ENCODE measurements at regions not wholly inside any gene's neighbourhood (a gene's known extent, or its start where the extent isn't known, plus 50 kb on each side); places are given as distances from the start of the nearest gene placed in this dataset.

GRCh38 chrX:80512924-80513323, 92.7 kb downstream of the TENT5D start:
- intact Hi-C loops (cut with micrococcal nuclease), result no loop called here
- Histone ChIP-seq H3K4me1 (ENCODE audit: control insufficient read depth in 2 of 2, insufficient read depth in 2 of 2, low read length in 2 of 2) (no peaks in the 10 kb centered on the region), H3K4me2 (replicated peaks; ENCODE audit: low read depth, low read length, poor library complexity, severe bottlenecking) (no peak overlapping the region), H3K27ac (ENCODE audit: low read length in 2 of 2) (no peak overlapping the region), H3K36me3 (replicated peaks in 1 of 2; ENCODE audit: control extremely low read depth in 1 of 2, control insufficient read depth in 1 of 2, extremely low read depth in 1 of 2, insufficient read depth in 2 of 2, low read length in 1 of 2) (no peaks in the 10 kb centered on the region), H3K79me2 (ENCODE audit: control insufficient read depth, insufficient read depth, low read length) (no peaks in the 10 kb centered on the region), H3K27me3 (replicated peaks in 1 of 4; ENCODE audit: control extremely low read depth in 1 of 4, control insufficient read depth in 3 of 4, insufficient read depth in 4 of 4, low read length in 3 of 4) (no peaks in the 10 kb centered on the region), H3K9ac (ENCODE audit: low read length) (no peak overlapping the region), H4K20me1 (ENCODE audit: control insufficient read depth, insufficient read depth, low read length, poor library complexity, severe bottlenecking) (no peaks in the 10 kb centered on the region), H3K9me3 (ENCODE audit: control extremely low read depth in 1 of 3, control insufficient read depth in 2 of 3, insufficient read depth in 1 of 3, low read length in 2 of 3) (no peaks in the 10 kb centered on the region), H2AFZ (ENCODE audit: insufficient read depth, low read depth, low read length, poor library complexity, severe bottlenecking) (no peak overlapping the region), H3K4me3 (ENCODE audit: control extremely low read depth in 1 of 5, extremely low read depth in 1 of 5, insufficient read depth in 1 of 5, low read depth in 2 of 5, low read length in 4 of 5) (no peak overlapping the region)
- Mint-ChIP-seq H3K9me3 (ENCODE audit: insufficient read depth) (no peaks in the 10 kb centered on the region), H3K4me3 (no peak overlapping the region), H3K27me3 (no peaks in the 10 kb centered on the region), H3K27ac (no peak overlapping the region), H3K4me1 (no peaks in the 10 kb centered on the region)
- ATAC-seq (ENCODE audit: low read depth), result no peak
- ChIA-PET POLR2A (no interaction called here), CTCF (no interaction called here)
- no peak for DNase-seq
- WGBS (ENCODE audit: insufficient coverage), result 100% methylated on average over 1 of the region's 4 CpGs
- TF ChIP-seq CTCF (IDR thresholded peaks at IDR 0.05) (no peak), EZH2 (IDR thresholded peaks at IDR 0.05; ENCODE audit: borderline replicate concordance, insufficient read depth, low read depth, low read length, poor library complexity, severe bottlenecking) (no peak)

DNA sequence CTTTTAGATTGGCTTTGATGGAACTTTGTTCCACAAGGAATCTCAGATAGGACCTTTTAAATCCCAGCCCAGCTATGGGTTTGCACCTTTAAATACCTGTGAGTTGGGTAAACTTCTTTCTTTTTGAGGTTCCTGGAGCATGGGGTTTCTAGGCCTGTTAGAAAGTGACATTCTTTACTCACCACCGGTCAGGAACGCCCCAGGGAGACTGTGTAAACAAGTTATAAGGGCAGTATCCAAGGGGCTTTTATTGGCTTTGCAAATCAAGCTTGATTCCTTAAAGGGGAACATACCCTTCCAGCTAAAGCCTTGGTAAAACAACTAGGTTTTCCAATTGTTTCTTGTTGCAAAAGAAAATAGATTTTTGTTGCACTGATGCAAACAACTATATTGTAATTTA, 93.4 kb downstream of the TENT5D start:
- Histone ChIP-seq H3K4me3 (ENCODE audit: control extremely low read depth in 1 of 5, extremely low read depth in 1 of 5, insufficient read depth in 1 of 5, low read depth in 2 of 5, low read length in 4 of 5) (no peak overlapping the region), H3K79me2 (ENCODE audit: control insufficient read depth, insufficient read depth, low read length) (no peaks in the 10 kb centered on the region), H3K4me1 (ENCODE audit: control insufficient read depth in 2 of 2, insufficient read depth in 2 of 2, low read length in 2 of 2) (no peaks in the 10 kb centered on the region), H4K20me1 (ENCODE audit: control insufficient read depth, insufficient read depth, low read length, poor library complexity, severe bottlenecking) (no peaks in the 10 kb centered on the region), H3K27me3 (replicated peaks in 1 of 4; ENCODE audit: control extremely low read depth in 1 of 4, control insufficient read depth in 3 of 4, insufficient read depth in 4 of 4, low read length in 3 of 4) (no peaks in the 10 kb centered on the region), H3K27ac (ENCODE audit: low read length in 2 of 2) (no peak overlapping the region), H3K9ac (ENCODE audit: low read length) (no peak overlapping the region), H2AFZ (ENCODE audit: insufficient read depth, low read depth, low read length, poor library complexity, severe bottlenecking) (no peak overlapping the region), H3K4me2 (replicated peaks; ENCODE audit: low read depth, low read length, poor library complexity, severe bottlenecking) (no peak overlapping the region), H3K36me3 (replicated peaks in 1 of 2; ENCODE audit: control extremely low read depth in 1 of 2, control insufficient read depth in 1 of 2, extremely low read depth in 1 of 2, insufficient read depth in 2 of 2, low read length in 1 of 2) (no peaks in the 10 kb centered on the region), H3K9me3 (ENCODE audit: control extremely low read depth in 1 of 3, control insufficient read depth in 2 of 3, insufficient read depth in 1 of 3, low read length in 2 of 3) (no peaks in the 10 kb centered on the region)
- no peak overlapping the region for H3K4me3 Mint-ChIP-seq
- H3K4me1 Mint-ChIP-seq, result no peaks in the 10 kb centered on the region
- intact Hi-C loops (cut with micrococcal nuclease), result no loop called here
- no peak overlapping the region for H3K27ac Mint-ChIP-seq
- H3K9me3 Mint-ChIP-seq (ENCODE audit: insufficient read depth), result no peaks in the 10 kb centered on the region
- ATAC-seq (ENCODE audit: low read depth) (no peak), DNase-seq (no peak)
- H3K27me3 Mint-ChIP-seq, result no peaks in the 10 kb centered on the region
- CTCF ChIA-PET, result no interaction called here
- POLR2A ChIA-PET, result no interaction called here
- no CpG with 5 or more reads among the region's 2 CpGs for WGBS (ENCODE audit: insufficient coverage)
- TF ChIP-seq EZH2 (IDR thresholded peaks at IDR 0.05; ENCODE audit: borderline replicate concordance, insufficient read depth, low read depth, low read length, poor library complexity, severe bottlenecking) (no peak), CTCF (IDR thresholded peaks at IDR 0.05) (no peak)

Data from B cell (primary cell).